ENCODE measurements at regions not wholly inside any gene's neighbourhood (a gene's known extent, or its start where the extent isn't known, plus 50 kb on each side); places are given as distances from the start of the nearest gene placed in this dataset.
"Not testable (repeated sequence)": the region's sequence is repeated elsewhere in the genome, so short reads cannot be mapped to it uniquely, and the experiment has no call there.

DNA sequence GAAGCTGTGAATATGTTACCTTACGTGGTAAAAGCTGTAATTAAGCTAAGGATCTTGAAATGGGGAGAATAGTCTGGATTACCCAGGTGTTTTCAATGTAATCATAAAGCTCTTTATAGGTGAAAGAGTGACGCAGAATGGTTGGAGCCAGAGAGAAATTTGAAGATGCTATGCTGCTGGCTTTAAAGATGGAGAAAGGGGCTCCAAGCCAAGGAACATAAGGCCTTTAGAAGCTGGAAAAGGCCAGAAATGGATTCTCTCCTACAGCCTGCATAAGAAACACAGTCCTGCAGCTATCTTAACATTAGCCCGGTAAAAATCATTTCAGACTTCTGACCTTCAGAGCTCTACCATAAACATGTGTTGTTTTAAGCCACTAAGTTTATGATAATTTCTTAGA, 243.3 kb upstream of the VLDLR start:
- intact Hi-C loops (cut with DNase I) = no loop called here
- ATAC-seq (no peak), DNase-seq (no peak)

DNA sequence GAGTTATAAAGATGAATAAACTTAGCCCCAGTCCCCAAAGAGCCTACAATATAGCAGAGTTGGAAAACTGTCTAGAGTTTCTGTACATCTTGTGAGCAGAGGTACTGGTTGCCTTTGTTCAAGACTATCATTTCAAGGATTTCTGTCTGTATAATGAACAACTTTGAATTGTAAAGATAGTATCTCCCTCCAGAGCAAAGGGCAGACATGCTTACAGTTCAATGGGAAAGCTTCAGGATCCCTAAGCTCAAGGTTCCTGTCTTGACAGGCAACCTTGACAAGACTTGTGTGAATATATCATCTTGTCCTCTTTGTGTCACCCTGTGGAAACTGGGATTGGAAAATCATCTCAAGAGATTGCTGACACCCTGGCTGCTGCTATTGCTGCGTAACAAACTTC, 242.8 kb upstream of the VLDLR start:
- DNase-seq (no peak), ATAC-seq (no peak)
- intact Hi-C loops (cut with DNase I) = no loop called here

DNA sequence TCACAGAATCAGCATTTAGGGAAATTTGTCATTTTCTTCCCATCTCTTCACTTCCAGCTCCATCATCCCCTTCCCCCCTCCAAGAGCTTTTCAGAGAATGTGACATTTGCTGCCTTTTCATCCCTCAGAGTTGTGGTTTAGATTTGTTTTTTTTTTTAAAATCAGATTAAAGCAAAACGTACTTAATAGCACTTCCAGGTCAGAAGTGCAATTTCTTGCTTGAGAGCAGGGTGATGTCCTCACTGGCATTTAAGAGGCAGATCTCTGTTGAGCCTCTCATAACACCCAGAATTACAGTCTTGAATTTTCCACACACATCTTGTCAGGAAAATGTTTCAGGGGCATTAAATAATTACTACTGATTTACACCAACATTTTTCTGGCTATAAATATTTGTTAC, 236.8 kb upstream of the VLDLR start:
- ATAC-seq (no peak), DNase-seq (no peak)
- intact Hi-C loops (cut with DNase I) = no loop called here

DNA sequence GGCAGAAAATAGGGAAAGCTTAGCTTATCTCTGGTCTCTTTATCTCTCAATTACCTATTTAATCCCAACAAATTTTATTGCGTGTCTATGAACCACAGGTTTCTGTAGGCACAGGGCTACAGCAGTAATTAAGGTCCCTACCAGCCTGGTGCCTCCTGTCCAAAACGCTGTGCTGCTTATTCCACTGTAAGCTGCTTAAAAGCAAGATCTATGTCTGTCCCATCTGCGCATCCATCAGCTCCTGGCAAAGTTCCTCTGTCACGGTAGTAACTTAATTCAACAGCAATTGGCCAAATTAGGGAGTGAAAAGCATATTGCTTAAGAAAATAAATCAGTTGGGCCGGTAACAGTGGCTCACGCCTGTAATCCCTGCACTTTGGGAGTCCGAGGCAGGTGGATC, 235.8 kb upstream of the VLDLR start:
- DNase-seq (no peak), ATAC-seq (no peak)
- intact Hi-C loops (cut with DNase I) = no loop called here

DNA sequence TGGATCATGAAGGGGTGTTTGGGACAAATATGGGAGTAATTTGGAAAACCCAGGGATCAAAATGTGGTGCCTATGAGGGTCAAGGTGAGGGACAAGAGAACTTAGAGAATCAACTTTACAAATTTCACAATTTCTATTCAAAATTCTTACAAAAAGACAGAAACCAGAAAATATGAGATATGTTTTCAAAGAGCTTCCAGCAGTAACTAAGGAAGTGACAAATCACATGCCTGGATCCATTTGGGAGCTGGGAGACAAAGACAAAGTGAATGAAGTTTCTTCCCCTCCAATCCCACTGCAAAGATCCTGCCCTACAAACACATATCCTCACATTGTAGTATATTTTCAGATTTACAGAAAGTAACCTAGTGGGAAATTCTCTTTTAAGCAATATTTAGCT, 235.0 kb upstream of the VLDLR start:
- DNase-seq = no peak

DNA sequence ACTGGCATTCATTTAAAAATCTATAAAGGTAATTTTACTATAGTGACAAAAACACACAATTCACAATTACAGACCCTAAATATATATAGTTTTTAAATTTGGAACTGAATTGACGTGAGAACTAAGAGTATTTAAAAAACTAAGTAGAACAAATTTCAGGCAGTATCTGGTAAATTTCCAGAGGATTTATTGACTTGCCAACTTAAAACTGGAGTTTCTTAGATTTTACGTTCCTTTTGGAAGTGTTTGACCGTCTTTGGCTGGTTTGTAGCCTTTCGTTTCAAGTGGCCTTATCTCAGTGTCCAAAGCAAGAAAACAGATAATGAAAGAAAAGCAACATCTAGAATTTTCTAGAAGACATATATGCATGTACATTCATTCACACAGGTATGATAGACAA, 234.4 kb upstream of the VLDLR start:
- no peak for ATAC-seq
- DNase-seq = no peak
- intact Hi-C loops (cut with DNase I) = no loop called here

More for the DNA sequence above, 235.0 kb upstream of the VLDLR start:
- ATAC-seq = no peak
- intact Hi-C loops (cut with DNase I) = no loop called here

DNA sequence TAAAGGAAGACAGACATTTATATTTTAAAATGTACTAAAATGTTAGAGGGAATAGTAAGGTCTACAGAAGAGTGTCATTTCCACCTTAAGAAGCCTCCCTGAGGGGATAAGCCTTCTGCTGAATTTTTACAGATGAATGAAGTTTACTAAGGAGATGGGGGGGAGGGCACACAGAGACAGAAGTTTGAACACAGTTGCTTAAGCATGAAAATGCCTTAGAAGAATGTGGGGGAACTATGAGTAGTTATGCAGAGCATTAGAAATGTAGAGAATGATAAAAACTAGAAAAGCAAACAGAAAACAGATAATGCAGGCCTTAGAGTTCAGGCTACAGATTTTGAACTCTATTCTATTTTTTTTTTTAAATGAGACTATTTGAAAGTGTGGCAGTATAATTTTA, 232.2 kb upstream of the VLDLR start:
- DNase-seq (no peak), ATAC-seq (peak in 1 of 2 donors; percentile 65)
- intact Hi-C loops (cut with DNase I) = no loop called here

DNA sequence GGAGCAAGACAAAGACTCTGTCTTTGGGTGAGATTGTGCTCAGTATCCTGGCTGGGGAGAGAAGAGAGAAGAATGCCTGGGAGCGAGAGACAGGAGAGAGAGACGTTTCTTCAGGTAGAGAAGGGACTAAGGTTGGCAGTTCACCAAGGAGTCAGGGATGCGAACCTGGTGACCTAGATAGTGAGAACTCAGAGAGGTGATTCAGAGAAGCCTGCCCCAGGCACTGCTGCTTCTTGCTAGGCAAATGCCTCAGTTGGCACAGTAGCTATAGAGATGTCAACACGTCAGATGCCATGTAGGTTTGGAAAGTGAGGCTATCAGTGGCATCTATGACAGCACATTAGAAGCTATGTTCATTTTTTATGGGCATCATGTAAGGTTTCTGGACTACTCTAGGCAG, 231.6 kb upstream of the VLDLR start:
- peak in 1 of 2 donors; percentile 86 for ATAC-seq
- intact Hi-C loops (cut with DNase I) = no loop called here
- DNase-seq = no peak

DNA sequence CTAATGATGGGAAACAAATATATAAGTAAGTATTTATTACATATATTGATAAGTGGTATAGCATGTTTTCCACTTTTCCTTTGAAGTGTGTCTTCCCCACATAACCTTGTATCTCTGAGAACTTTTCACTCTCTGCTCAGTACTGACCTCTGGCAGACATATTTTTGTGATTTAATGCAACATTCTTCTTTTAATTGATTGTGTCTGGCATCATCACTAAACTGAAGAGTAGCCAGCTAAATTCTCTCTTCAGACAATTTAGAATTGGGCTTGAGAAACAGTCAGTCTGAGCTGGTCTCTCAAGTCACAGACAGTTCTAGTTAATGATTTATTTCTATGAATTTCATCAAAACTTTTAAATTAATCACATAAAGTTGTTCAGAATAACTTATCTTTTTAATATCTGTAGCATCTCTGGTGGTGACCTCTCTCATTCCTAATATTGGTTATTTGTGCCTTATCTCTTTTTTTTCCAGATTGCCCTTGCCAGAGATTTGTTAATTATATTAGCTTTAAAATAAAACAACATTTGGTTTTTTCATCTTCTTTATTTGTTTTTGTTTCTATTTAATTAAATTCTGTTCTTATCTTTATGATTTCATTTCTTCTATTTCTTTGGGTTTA, 230.0 kb upstream of the VLDLR start:
- ATAC-seq; intact Hi-C loops (cut with DNase I); DNase-seq: not testable (repeated sequence)

DNA sequence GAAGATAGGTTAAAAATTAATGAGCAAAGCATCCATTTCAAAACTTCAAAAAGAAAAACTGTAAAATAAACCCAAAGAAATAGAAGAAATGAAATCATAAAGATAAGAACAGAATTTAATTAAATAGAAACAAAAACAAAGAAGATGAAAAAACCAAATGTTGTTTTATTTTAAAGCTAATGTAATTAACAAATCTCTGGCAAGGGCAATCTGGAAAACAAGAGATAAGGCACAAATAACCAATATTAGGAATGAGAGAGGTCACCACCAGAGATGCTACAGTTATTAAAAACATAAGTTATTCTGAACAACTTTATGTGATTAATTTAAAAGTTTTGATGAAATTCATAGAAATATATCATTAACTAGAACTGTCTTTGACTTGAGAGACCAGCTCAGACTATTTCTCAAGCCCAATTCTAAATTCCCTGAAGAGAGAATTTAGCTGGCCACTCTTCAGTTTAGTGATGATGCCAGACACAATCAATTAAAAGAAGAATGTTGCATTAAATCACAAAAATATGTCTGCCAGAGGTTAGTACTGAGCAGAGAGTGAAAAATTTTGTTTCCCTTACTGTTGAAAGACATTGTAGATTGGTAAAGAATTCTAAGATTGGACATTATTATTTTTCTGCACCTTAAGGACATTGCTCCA, 227.4 kb upstream of the VLDLR start:
- ATAC-seq; intact Hi-C loops (cut with DNase I); DNase-seq: not testable (repeated sequence)

DNA sequence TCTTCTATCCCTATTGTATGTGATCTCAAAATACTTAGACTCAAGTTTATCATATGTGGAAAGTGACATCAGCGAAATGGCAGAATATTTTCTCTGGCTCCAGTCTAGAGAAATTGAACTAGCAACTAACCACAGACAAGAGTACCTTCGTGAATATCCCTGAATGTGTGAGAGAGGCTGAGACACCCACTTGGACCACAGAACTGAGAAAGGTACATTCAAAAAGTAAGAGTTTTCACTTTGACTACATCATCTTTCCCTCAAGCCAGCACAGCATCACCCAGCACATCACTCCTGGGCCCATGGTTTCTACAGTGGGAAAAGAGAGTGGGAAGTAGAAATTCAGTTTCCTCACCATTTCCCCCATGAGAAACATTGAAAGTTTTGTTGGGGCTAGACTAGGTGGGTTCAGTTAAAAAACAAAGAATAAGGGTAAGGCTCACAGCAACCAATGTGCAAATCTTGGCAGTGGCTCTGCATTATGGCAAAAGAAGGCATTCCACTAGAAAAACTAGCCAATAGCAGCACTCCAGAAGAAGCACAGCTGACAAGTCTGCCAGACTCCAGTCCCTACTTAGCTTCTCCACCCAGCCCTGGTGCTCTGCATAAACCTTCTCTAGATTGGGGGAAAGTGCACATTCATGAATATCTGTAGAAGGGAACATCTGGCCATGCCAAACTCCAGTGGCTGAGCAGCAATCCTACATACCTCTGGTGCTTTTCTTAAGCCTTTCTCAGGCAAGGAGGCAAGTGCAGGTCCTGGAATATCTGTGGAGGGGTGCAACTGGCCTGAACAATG, 225.6 kb upstream of the VLDLR start:
- ATAC-seq (no peak), DNase-seq (no peak)
- intact Hi-C loops (cut with DNase I) = no loop called here

DNA sequence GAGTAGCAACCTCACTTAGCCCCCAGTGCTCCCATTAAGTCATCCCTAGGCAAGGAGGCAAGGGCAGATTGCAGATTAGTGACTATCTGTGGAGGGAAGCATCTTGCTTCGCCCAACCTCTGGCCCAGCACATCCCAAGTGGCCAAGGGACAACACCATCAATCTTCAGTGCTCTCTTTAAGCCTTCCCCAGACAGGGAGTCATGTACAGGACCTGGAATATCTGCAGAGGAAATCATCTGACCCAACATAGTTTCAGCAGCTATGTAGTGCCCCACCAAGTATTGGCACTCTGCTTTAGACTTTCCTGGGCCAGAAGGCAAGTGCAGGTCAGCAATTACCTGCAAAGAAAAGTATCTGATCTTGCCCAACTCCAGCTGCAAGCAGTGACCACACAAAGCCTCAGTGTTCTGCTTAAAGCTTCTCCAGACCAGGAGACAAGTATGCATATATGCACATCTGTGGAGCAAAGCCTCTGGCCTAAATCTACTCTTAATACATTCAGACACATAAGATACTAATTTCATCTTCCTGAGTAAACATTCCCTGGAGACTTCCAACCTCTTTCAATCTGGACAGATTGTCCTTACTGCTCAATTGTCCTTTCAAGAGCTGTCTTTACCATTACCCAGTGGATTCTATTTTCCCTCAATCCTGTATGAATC, 224.8 kb upstream of the VLDLR start:
- DNase-seq = no peak
- intact Hi-C loops (cut with DNase I) = no loop called here
- ATAC-seq = no peak

DNA sequence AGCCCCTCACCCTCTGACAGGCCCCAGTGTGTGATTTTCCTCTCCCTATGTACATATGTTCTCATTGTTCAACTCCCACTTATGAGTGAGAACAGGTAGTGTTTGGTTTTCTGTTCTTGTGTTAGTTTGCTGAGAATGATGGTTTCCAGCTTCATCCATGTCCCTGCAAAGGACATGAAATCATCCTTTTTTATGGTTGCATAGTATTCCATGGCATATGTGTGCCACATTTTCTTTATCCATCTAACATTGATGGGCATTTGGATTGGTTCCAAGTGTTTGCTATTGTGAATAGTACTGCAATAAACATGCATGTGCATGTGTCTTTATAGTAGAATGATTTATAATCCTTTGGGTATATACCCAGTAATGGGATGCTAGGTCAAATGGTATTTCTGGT, 223.7 kb upstream of the VLDLR start:
- DNase-seq; ATAC-seq; intact Hi-C loops (cut with DNase I): not testable (repeated sequence)

DNA sequence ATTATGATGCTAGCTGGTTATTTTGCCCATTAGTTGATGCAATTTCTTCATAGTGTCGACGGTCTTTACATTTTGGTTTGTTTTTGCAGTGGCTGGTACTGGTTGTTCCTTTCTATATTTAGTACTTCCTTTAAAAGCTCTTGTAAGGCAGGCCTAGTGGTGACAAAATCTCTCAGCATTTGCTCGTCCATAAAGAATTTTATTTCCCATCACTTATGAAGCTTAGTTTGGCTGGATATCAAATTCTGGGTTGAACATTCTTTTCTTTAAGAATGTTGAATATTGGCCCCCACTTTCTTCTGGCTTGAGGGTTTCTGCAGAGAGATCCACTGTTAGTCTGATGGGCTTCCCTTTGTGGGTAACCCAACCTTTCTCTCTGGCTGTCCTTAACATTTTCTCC, 219.8 kb upstream of the VLDLR start:
- ATAC-seq; DNase-seq; intact Hi-C loops (cut with DNase I): not testable (repeated sequence)

DNA sequence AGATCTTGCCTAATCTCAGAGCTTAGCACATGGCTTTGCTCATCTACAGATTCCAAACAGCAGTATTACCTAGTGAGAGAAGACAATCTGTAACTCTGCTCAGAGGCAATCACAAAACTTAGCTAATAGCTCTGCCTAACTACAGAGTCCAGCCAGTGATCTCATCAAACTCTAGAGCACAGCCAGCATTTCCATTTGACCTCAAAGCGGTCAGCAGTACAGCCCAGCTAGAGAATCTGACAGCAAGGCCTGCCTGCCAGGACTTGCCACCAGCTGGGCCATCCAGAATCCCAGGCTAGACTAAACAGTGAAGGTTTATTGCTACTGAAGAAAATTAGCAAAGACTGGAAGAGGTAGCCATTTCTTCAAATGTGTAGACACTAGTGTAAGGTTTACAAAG, 217.9 kb upstream of the VLDLR start:
- ATAC-seq = no peak
- intact Hi-C loops (cut with DNase I) = no loop called here
- DNase-seq = no peak

DNA sequence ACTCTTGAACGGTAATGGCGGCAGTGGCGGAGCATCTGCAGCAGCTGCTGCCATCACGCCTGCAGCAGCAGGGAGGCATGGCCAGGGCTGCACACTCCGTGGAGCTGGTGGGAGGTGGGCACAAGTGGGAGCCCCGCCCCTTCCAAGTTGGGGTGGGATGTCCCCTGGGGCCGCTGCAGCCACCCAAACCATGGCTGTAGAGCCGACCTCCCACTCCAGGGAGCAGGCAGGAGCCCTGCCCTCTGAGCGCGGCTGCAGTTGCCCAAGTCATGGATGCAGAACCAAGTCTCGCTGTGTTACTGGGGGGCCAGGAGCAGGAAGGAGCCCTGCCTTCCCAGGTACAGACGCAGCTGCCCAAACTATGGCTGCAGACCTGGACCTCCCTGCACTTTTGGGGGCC, 215.3 kb upstream of the VLDLR start:
- DNase-seq (no peak), ATAC-seq (no peak)
- intact Hi-C loops (cut with DNase I) = no loop called here

DNA sequence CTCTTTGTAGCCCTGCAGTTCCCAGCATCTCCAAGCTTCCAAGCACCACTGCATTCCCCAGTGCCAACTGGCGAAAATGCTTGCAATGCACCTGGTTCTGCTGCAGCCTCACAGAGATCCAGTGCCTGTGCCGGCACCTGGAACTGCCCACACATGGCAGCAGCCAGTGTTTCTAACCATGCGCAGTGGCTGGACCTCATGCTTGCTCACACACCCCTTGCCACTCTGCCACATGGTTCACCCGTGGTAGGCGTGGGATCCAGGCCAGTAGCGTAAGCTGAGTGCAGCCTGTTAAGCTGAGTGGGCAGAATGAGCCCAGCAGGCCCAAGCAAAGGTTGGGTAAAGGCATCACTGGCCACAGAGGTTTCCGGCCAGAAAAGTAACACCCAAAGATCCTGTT, 214.1 kb upstream of the VLDLR start:
- ATAC-seq (no peak), DNase-seq (no peak)
- intact Hi-C loops (cut with DNase I) = no loop called here

DNA sequence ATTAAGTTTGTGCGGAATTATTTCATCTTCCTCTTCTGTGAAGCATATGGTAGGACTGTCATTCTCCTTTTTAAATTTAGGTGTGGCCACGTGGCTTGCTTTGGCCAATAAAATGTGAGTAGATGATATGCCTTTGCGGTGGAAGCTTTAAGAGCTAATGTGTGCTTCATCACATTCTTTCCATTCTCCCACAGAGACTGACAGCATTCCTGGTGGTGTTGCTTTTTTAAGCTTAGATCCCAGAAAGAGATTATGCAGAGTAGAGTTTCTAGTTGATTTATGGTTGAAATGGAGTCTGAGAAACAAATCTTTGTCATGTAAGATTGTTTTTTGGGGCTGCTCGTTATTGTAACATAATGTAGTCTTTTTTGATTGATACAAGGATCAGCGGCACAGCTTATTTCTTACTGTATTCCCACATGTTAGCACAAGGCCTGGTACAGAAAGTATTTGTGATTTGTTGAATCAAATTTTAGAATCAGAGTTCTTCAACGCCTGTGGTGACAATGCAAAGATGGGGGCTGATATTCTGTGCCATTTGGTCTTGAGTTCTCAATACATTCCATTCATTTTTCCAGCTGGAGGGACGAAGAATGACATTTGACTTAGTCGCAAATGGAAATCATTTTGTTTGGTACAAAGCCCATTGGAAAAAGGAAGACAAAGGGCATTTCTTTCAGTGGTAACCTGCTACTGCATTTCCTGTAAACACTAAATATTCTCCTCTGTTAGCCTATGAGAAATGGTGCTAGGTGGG, 209.9 kb upstream of the VLDLR start:
- intact Hi-C loops (cut with DNase I) = no loop called here
- DNase-seq (no peak), ATAC-seq (no peak)

DNA sequence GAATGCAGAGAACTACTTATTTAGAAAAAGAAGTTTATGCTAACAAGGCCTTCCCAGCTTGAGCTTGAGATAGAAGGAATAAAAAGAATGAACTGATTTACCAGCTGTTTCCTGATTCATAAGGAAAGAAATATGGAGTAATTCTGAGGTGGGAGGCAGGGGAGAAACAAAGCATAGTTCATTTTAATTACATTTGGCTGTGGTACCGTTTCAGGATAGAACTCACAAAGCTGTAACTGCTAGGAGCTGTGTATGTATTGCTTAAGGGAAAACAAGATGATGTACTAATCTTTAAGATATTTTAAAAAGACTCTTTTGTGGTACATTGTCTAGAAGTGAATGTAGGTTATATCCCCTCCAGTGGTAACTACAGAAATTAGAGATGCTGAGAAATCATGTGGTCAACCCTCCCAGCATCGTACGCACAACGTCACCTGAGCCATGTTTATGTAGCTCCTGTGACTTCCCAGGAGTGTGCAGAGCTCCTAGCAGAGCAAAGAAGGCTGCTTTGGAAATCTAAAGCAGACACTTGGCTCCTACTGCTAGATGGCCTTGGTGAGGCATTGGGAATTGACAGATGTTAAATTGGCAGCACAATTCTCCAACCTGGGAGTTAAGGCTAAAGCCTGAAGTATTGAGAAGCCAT, 208.3 kb upstream of the VLDLR start:
- intact Hi-C loops (cut with DNase I) = no loop called here
- ATAC-seq (no peak), DNase-seq (no peak)
